ENCODE measurements at regions not wholly inside any gene's neighbourhood (a gene's known extent, or its start where the extent isn't known, plus 50 kb on each side); places are given as distances from the start of the nearest gene placed in this dataset.
"Not testable (repeated sequence)": the region's sequence is repeated elsewhere in the genome, so short reads cannot be mapped to it uniquely, and the experiment has no call there.

- H3K4me3 ChIP-seq; H3K27me3 ChIP-seq; intact Hi-C loops (cut with DNase I); H3K9me3 ChIP-seq; H3K36me3 ChIP-seq (replicated peaks in 1 of 2; ENCODE audit: insufficient read depth in 1 of 2, low read depth in 2 of 2); H3K4me1 ChIP-seq; ATAC-seq; H3K27ac ChIP-seq; DNase-seq: not testable (repeated sequence)
- WGBS, 2 donors, result 47 to 67% methylated on average over 4 of the region's 6 CpGs
Measured at GRCh38 chr2:95764966-95765365, 173.2 kb downstream of the TRIM43 start.

GRCh38 chr2:95765925-95766910 is 174.4 kb downstream of the TRIM43 start:
- H3K9me3 ChIP-seq; intact Hi-C loops (cut with DNase I); H3K4me1 ChIP-seq; H3K27me3 ChIP-seq; DNase-seq; H3K4me3 ChIP-seq; H3K36me3 ChIP-seq (replicated peaks in 1 of 2; ENCODE audit: insufficient read depth in 1 of 2, low read depth in 2 of 2); H3K27ac ChIP-seq; ATAC-seq: not testable (repeated sequence)
- 54 to 64% methylated on average over 9 to 10 of the region's 11 CpGs for WGBS, 2 donors

DNA sequence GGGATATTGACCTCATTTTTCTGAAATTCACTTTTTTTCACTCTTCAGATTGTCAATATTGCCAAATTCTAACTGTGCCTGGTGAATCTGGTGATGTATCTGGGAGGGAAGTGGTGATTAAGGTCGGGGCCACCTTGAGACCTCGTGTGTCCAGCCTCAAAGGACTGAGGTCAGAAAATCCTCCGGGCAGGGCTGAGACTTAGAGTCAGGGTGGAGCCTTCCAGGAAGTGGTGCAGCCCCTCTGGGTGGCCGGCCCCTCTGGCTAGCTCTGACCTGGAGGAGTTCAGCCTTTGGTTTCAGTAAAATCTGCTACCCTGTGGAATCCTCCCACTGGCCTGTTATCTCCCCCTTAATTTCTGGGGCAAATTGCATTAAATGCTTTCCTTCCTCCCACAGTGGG is 175.7 kb downstream of the TRIM43 start:
- H3K27me3 ChIP-seq; H3K4me3 ChIP-seq; intact Hi-C loops (cut with DNase I); H3K27ac ChIP-seq; H3K36me3 ChIP-seq (replicated peaks in 1 of 2; ENCODE audit: insufficient read depth in 1 of 2, low read depth in 2 of 2); DNase-seq; H3K9me3 ChIP-seq; H3K4me1 ChIP-seq; ATAC-seq: not testable (repeated sequence)
- 43 to 79% methylated on average over 4 of the region's 4 CpGs for WGBS, 2 donors

DNA sequence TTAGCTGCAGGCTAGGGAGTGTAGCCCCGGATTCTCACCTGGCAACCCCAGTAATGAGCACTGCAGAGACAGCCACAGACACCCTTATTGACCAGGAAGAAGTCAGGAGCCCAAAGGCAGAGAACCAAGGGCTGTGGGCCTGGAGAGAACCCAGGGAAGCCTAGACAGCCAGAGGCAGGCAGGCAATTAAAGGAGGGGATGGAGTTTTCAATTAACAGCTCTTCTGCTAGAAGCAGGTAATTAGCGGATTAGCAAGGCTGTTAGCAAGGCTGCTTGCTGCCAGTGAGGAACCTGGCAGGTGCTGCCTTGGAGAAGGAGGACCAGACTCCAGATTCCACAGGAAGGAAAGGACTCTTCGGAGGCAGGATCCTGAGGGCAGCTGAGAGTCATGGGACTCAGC is 176.1 kb downstream of the TRIM43 start:
- H3K9me3 ChIP-seq; H3K4me3 ChIP-seq; H3K27me3 ChIP-seq; H3K27ac ChIP-seq; ATAC-seq; DNase-seq; intact Hi-C loops (cut with DNase I); H3K4me1 ChIP-seq; H3K36me3 ChIP-seq (replicated peaks in 1 of 2; ENCODE audit: insufficient read depth in 1 of 2, low read depth in 2 of 2): not testable (repeated sequence)
- 61 to 76% methylated on average over 2 of the region's 3 CpGs for WGBS, 2 donors

GRCh38 chr2:95769256-95769655 is 177.5 kb downstream of the TRIM43 start:
- intact Hi-C loops (cut with DNase I); H3K27ac ChIP-seq; H3K4me3 ChIP-seq; H3K36me3 ChIP-seq (replicated peaks in 1 of 2; ENCODE audit: insufficient read depth in 1 of 2, low read depth in 2 of 2); ATAC-seq; DNase-seq; H3K27me3 ChIP-seq; H3K9me3 ChIP-seq; H3K4me1 ChIP-seq: not testable (repeated sequence)
- WGBS, 2 donors, result 89 to 92% methylated on average over 1 of the region's 1 CpG

DNA sequence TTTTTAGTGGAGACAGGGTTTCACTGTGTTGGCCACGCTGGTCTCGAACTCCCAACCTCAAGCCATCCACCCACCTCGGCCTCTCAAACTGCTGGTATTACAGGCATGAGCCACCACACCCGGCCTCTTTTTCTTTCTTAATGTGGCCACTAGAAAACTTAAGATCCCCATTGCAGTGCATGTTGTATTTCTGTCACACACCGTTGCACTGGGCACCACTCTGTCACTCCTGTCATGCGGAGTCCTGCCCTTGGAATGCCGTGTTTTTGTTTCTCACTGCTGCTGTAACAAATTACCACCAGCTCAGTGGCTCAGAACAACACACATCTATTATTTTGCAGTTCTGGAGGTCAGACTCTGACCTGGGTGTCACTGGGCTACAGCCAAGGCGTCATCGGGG is 178.9 kb downstream of the TRIM43 start:
- H3K36me3 ChIP-seq (replicated peaks in 1 of 2; ENCODE audit: insufficient read depth in 1 of 2, low read depth in 2 of 2); H3K4me3 ChIP-seq; DNase-seq; H3K4me1 ChIP-seq; H3K9me3 ChIP-seq; intact Hi-C loops (cut with DNase I); ATAC-seq; H3K27ac ChIP-seq; H3K27me3 ChIP-seq: not testable (repeated sequence)
- 76% methylated on average over 7 of the region's 9 CpGs for WGBS, 2 donors

DNA sequence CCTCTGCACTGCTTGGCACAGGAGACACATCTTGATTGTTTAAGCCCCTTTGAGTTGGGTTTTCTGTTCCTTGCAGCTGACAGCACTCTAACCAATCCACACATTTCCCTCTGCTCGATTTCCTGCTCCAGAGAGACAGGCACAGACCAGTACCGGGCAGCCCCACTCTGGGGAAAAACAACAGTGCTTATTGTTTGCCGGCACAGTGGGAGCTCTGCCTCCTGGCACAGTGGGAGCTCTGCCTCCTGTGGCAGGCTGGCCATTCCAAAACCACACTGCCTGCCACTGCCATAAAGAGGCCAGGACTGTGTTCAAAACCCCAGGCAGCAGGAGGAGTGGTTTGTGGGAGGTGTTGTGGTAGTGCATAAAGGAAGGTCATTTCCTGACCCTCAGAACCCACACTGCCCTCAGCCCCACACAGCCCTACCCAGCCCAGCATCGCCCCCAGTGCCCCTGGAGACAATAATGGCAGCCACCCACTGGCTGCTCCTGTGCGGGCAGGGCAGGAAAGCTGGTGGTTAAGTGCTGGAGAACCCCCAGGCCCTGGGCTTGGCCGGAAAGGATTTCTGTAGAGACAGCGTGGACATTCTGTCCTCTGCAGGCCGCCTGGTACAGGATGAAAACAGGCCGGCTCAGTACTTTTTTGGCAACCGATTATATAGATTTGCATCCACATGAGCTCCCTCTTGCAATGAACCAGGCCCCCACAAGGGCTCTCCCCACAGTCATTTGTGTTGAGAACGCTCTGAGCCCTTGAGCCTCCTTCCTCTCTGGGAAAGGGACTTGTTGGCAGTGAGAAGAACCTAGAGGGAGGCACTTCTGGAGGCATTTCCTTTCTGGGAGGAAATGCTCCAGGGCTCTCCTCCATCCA is 182.8 kb downstream of the TRIM43 start:
- WGBS, 2 donors, result 100% methylated on average over 1 of the region's 11 CpGs; no CpG with 5 or more reads in 1 of the 2 donors
- H3K27me3 ChIP-seq; intact Hi-C loops (cut with DNase I); DNase-seq; H3K27ac ChIP-seq; H3K4me1 ChIP-seq; H3K4me3 ChIP-seq; H3K9me3 ChIP-seq; H3K36me3 ChIP-seq (replicated peaks in 1 of 2; ENCODE audit: insufficient read depth in 1 of 2, low read depth in 2 of 2): not testable (repeated sequence)
- ATAC-seq, result peak; percentile 47

DNA sequence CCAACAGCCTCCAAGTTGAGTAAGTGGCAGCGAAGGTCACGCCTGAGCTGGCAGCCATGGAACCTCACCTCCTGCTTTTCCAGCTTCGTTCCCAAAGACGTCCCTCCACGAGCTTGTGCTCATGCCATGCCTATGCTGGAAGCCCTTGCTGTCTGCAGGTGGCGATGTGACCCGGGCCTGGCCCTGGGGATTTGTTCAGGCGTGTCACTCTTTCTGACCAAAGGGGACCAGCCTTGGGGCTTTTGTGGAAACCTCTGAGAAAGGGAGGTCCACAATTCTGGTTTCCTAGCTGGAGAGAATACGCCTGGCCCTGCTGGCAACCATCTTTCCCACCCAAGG is 183.4 kb downstream of the TRIM43 start:
- ATAC-seq, result peak; percentile 35
- 26% methylated on average over 6 of the region's 9 CpGs; no CpG with 5 or more reads in 1 of the 2 donors for WGBS, 2 donors
- DNase-seq; H3K27ac ChIP-seq; H3K27me3 ChIP-seq; intact Hi-C loops (cut with DNase I); H3K36me3 ChIP-seq (replicated peaks in 1 of 2; ENCODE audit: insufficient read depth in 1 of 2, low read depth in 2 of 2); H3K4me1 ChIP-seq; H3K9me3 ChIP-seq; H3K4me3 ChIP-seq: not testable (repeated sequence)
